H1 (cell line): ENCODE measurements at regions not wholly inside any gene's neighbourhood (a gene's known extent, or its start where the extent isn't known, plus 50 kb on each side); places are given as distances from the start of the nearest gene placed in this dataset.

Source experiments
- POU5F1 ChIP-seq: IDR thresholded peaks from 2 replicates; pipeline ENCODE4 v1.6.1; 2011; ENCODE audit warnings: low read depth, mild to moderate bottlenecking, low read length, moderate library complexity
- TAF7 ChIP-seq: optimal IDR thresholded peaks from 2 replicates; pipeline ENCODE3; 2011; ENCODE audit warnings: low read depth, mild to moderate bottlenecking, inconsistent platforms, low read length, moderate library complexity, borderline replicate concordance

DNA sequence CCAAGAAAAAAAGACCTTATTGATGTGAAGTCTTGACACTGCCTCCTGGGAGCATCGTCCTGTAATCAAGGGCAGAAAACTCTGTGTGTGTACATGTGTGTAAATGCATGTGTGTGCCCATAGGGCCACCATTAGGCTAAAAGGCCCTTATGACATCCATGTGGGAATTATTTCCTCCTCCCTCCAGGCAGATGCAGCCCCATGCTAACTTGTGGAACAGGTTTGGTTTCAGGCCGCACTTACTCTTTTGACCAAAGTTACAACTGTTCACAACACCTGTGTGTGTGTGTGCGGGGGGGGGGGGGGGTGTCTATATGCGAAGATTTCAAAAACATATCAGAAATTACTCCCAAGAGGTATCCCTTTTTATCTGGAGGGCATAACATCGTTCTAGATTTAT is 87.4 kb upstream of the SLC14A2 start (continued):
- no peak for TF ChIP-seq TAF7
- no peak for TF ChIP-seq POU5F1
